Activated CD4-positive, CD25-positive, alpha-beta regulatory T cell treated with anti-CD3 and anti-CD28 coated beads, Interleukin-2, amount 50 U/mL, for 72 hours (primary cell): ENCODE measurements at regions not wholly inside any gene's neighbourhood (a gene's known extent, or its start where the extent isn't known, plus 50 kb on each side); places are given as distances from the start of the nearest gene placed in this dataset.

Experiments
- DNase-seq: peaks from one replicate; pipeline ENCODE4 v3.0.0; 2021

GRCh38 chr16:72399811-72400210 is 227.9 kb upstream of the PMFBP1 start:
- DNase-seq, result no peak

- DNase-seq, result no peak
Observed at GRCh38 chr16:72397876-72398275, 225.9 kb upstream of the PMFBP1 start.

GRCh38 chr16:72394526-72394925 is 222.6 kb upstream of the PMFBP1 start:
- DNase-seq, result no peak

- DNase-seq, result no peak
Observed at GRCh38 chr16:72389791-72390190, 217.8 kb upstream of the PMFBP1 start.

- DNase-seq, result no peak
Observed at GRCh38 chr16:72388007-72388406, 216.1 kb upstream of the PMFBP1 start.

- no peak for DNase-seq
Observed at GRCh38 chr16:72384651-72385050, 212.7 kb upstream of the PMFBP1 start.

- DNase-seq, result no peak
Observed at GRCh38 chr16:72380283-72380682, 208.3 kb upstream of the PMFBP1 start.

GRCh38 chr16:72373201-72373600 is 201.2 kb upstream of the PMFBP1 start:
- DNase-seq, result no peak

- no peak for DNase-seq
Observed at GRCh38 chr16:72372087-72373045, 200.4 kb upstream of the PMFBP1 start.

GRCh38 chr16:72371307-72372086 is 199.5 kb upstream of the PMFBP1 start:
- no peak for DNase-seq

- no peak for DNase-seq
Observed at GRCh38 chr16:72369274-72369673, 197.3 kb upstream of the PMFBP1 start.

- DNase-seq, result no peak
Observed at GRCh38 chr16:72367851-72368250, 195.9 kb upstream of the PMFBP1 start.

- no peak for DNase-seq
Observed at GRCh38 chr16:72362973-72363372, 191.0 kb upstream of the PMFBP1 start.

- DNase-seq, result no peak
Observed at GRCh38 chr16:72362476-72362875, 190.5 kb upstream of the PMFBP1 start.

GRCh38 chr16:72357910-72358309 is 186.0 kb upstream of the PMFBP1 start:
- no peak for DNase-seq

- DNase-seq, result no peak
Observed at GRCh38 chr16:72355561-72355960, 183.6 kb upstream of the PMFBP1 start.

- no peak for DNase-seq
Observed at GRCh38 chr16:72349719-72350118, 177.8 kb upstream of the PMFBP1 start.

GRCh38 chr16:72332926-72333325 is 161.0 kb upstream of the PMFBP1 start:
- DNase-seq, result no peak

GRCh38 chr16:72324578-72324977 is 152.6 kb upstream of the PMFBP1 start:
- no peak for DNase-seq

- no peak for DNase-seq
Observed at GRCh38 chr16:72317446-72317845, 145.5 kb upstream of the PMFBP1 start.

GRCh38 chr16:72313903-72314302 is 141.9 kb upstream of the PMFBP1 start:
- no peak for DNase-seq

GRCh38 chr16:72312828-72313227 is 140.9 kb upstream of the PMFBP1 start:
- no peak for DNase-seq

GRCh38 chr16:72311426-72311825 is 139.5 kb upstream of the PMFBP1 start:
- no peak for DNase-seq

- DNase-seq, result no peak
Observed at GRCh38 chr16:72309001-72309400, 137.0 kb upstream of the PMFBP1 start.
